Lung (tissue), 11 donors: ENCODE measurements at regions not wholly inside any gene's neighbourhood (a gene's known extent, or its start where the extent isn't known, plus 50 kb on each side); places are given as distances from the start of the nearest gene placed in this dataset.

Source experiments
- ATAC-seq: fragments of 200-7000 bp; cut with Tn5 transposase; one replicate; pipeline ENCODE4 v1.9.1; 2020; ENCODE audit warnings: moderate number of reproducible peaks; ENCODE audit not compliant: insufficient read depth, low FRiP score
- DNase-seq, 3 donors: peaks; one replicate each; pipeline ENCODE4 v3.0.0-alpha.2; 2013 to 2017
- H3K27ac ChIP-seq, 2 donors: one replicate each; pipeline ENCODE4 v1.5.1; 2013; ENCODE audit warnings: mild to moderate bottlenecking in 2 of 2, moderate library complexity in 2 of 2, control low read depth in 1 of 2, inconsistent platforms in 1 of 2, low read depth in 1 of 2, low read length in 1 of 2
- H3K27me3 ChIP-seq, 3 donors: one replicate each; pipeline ENCODE4 v1.5.1; 2013; ENCODE audit warnings: low read length in 2 of 3; ENCODE audit not compliant: control insufficient read depth in 3 of 3, insufficient read depth in 3 of 3
- H3K36me3 ChIP-seq, 4 donors: one replicate each; pipeline ENCODE4 v1.5.1; 2013; ENCODE audit warnings: low read length in 4 of 4, mild to moderate bottlenecking in 1 of 4, moderate library complexity in 1 of 4; ENCODE audit not compliant: control insufficient read depth in 4 of 4, insufficient read depth in 4 of 4
- H3K4me1 ChIP-seq, 5 donors: one replicate each; pipeline ENCODE4 v1.5.1; 2013; ENCODE audit warnings: low read length in 5 of 5, mild to moderate bottlenecking in 2 of 5, moderate library complexity in 1 of 5; ENCODE audit not compliant: control insufficient read depth in 5 of 5, insufficient read depth in 5 of 5
- H3K4me3 ChIP-seq: one replicate; pipeline ENCODE4 v1.5.1; 2013; ENCODE audit warnings: mild to moderate bottlenecking, control low read depth, moderate library complexity
- H3K9ac ChIP-seq, 2 donors: one replicate each; pipeline ENCODE4 v1.5.1; 2013; ENCODE audit warnings: low read length in 2 of 2, control low read depth in 1 of 2; ENCODE audit not compliant: insufficient read depth in 1 of 2
- H3K9me3 ChIP-seq, 4 donors: one replicate each; pipeline ENCODE4 v1.5.1; 2013; ENCODE audit warnings: low read length in 3 of 4, mild to moderate bottlenecking in 1 of 4, moderate library complexity in 1 of 4; ENCODE audit not compliant: control insufficient read depth in 4 of 4, insufficient read depth in 3 of 4
- WGBS, 2 donors: extraction: QIAGEN DNeasy Blood & Tissue Kit; methylation state at CpG; one replicate each; pipeline ENCODE4 v1.1.7; 2013; 5-methylcytosine and 5-hydroxymethylcytosine counted together
- TF ChIP-seq, protein P1 (sequence below): IDR thresholded peaks from 2 replicates; pipeline ENCODE4 v1.5.1; 2012; ENCODE audit warnings: mild to moderate bottlenecking; ENCODE audit errors: control extremely low read depth, extremely low read depth
- donor health status: control.
- donor health status: control.
- donor health status: Bipolar disorder and iron deficiency.
- donor health status: healthy.
- donor health status: DM: yes; HTN: yes; CAD: no.

DNA sequence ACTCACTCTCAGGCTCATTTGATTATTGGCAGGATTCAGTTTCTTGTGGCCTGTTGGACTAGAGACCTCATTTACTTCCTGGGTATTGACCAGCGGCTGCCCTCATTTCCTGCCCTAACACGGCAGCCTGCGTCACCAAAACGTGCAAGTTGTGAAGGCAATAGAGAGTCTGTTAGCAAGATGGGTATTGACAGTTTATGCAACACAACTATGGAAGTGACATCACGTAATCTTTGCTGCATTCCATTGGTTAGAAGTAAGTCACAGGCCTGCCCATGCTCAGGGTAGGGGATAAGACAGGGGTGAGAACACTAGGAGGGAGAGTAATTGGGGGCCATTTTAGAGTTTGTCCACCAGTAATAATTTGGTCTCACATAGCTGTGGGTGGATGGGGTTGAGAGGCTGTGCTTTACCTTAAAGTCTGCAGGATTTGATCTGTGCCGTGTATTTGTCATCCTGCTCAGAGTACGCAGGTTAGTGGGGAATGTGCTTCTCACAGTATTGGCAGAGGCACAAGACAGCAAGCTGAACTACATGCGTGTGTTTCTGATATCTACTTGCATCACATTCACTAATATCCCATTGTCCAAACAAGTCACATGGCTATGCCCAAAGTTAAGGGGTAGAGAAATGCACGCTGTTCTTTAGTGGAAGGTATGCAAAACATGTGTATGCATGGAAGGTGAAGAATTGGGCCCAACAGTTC lies 83.3 kb downstream of the EDEM1 start:
- no peak for DNase-seq
- Histone ChIP-seq H3K9ac (no peak overlapping the region), H3K27ac (no peak overlapping the region), H3K36me3 (no peaks in the 10 kb centered on the region), H3K9me3 (no peaks in the 10 kb centered on the region), H3K4me3 (no peak overlapping the region), H3K4me1 (no peaks in the 10 kb centered on the region), H3K27me3 (no peaks in the 10 kb centered on the region)
- 68 to 75% methylated on average over 9 of the region's 9 CpGs for WGBS, 2 donors
- ATAC-seq: no peak
- TF ChIP-seq, protein P1, sequence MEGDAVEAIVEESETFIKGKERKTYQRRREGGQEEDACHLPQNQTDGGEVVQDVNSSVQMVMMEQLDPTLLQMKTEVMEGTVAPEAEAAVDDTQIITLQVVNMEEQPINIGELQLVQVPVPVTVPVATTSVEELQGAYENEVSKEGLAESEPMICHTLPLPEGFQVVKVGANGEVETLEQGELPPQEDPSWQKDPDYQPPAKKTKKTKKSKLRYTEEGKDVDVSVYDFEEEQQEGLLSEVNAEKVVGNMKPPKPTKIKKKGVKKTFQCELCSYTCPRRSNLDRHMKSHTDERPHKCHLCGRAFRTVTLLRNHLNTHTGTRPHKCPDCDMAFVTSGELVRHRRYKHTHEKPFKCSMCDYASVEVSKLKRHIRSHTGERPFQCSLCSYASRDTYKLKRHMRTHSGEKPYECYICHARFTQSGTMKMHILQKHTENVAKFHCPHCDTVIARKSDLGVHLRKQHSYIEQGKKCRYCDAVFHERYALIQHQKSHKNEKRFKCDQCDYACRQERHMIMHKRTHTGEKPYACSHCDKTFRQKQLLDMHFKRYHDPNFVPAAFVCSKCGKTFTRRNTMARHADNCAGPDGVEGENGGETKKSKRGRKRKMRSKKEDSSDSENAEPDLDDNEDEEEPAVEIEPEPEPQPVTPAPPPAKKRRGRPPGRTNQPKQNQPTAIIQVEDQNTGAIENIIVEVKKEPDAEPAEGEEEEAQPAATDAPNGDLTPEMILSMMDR: no peak

DNA sequence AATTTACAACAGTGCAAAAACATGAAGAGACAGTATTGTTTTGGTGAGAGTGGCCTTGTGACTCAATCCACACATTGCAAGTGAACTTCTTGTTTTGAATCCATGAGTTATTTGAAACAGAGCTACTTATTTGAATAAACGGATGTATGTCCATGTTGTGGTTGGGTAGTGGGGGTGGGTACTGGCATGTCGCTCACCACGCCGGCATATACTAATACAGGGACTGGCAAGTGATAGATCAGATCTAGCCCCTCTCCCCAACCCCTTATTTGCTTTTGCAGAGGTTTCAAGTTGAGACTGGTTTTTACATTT lies 83.8 kb downstream of the EDEM1 start:
- Histone ChIP-seq H3K36me3 (no peaks in the 10 kb centered on the region), H3K4me3 (no peak overlapping the region), H3K4me1 (no peaks in the 10 kb centered on the region), H3K9ac (no peak overlapping the region), H3K27me3 (no peaks in the 10 kb centered on the region), H3K9me3 (no peaks in the 10 kb centered on the region), H3K27ac (no peak overlapping the region)
- WGBS, 2 donors: 80 to 88% methylated on average over 4 of the region's 4 CpGs
- DNase-seq (no peak), ATAC-seq (no peak)
- TF ChIP-seq, protein P1: no peak

DNA sequence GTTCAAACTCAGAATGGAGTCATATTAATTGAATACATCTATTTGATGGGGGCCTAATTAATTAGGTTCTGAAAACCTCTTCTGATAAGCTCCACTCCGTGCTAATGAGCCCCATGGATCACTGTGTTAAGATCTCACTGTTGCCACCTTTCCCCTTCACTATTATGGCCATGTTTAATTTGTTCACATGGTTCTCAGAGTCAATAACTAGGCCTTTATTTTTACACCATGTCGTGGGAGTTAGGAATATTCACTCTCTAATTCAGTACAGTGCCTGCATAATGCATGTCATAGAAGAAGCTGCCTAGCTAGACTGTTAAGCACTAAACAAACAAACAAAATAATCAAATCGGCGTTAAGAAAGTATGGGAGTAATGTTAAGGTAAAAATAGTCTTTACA lies 84.9 kb downstream of the EDEM1 start:
- H3K9ac ChIP-seq: no peak overlapping the region
- no peaks in the 10 kb centered on the region for H3K4me1 ChIP-seq
- H3K4me3 ChIP-seq: no peak overlapping the region
- DNase-seq (no peak), ATAC-seq (no peak)
- H3K27ac ChIP-seq: no peak overlapping the region
- WGBS, 2 donors: 62 to 76% methylated on average over 4 of the region's 4 CpGs
- no peaks in the 10 kb centered on the region for H3K36me3 ChIP-seq
- TF ChIP-seq, protein P1: no peak
- no peaks in the 10 kb centered on the region for H3K9me3 ChIP-seq
- no peaks in the 10 kb centered on the region for H3K27me3 ChIP-seq

DNA sequence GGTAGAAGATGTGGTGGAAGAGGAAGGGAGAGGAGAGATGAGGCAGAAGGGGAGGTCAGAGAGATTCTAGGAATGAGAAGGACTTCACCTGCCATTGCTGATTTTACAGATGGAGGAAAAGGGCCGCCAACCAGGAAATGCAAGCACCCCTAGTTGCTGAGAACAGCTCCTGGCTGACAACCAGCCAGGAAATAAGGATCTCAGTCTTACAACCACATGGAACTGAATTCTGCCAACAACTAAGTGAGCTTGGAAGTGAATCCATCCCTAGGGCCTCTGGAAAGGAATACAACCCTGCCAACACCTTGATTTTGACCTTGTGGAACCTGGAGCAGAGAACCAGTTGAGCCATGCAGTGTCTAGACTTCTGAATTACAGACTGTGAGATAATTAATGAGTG lies 86.6 kb downstream of the EDEM1 start:
- TF ChIP-seq, protein P1: no peak
- WGBS, 2 donors: 74 to 75% methylated on average over 1 of the region's 1 CpG
- no peaks in the 10 kb centered on the region for H3K27me3 ChIP-seq

More for the DNA sequence above, 86.6 kb downstream of the EDEM1 start:
- Histone ChIP-seq H3K4me3 (no peak overlapping the region), H3K27ac (no peak overlapping the region), H3K36me3 (no peaks in the 10 kb centered on the region), H3K9ac (no peak overlapping the region), H3K9me3 (peaks cover 0 to 4% (median 0%) of the 10 kb centered on the region in 4 donors), H3K4me1 (no peaks in the 10 kb centered on the region)
- DNase-seq (no peak), ATAC-seq (no peak)
